ENCODE measurements at regions not wholly inside any gene's neighbourhood (a gene's known extent, or its start where the extent isn't known, plus 50 kb on each side); places are given as distances from the start of the nearest gene placed in this dataset.

DNA sequence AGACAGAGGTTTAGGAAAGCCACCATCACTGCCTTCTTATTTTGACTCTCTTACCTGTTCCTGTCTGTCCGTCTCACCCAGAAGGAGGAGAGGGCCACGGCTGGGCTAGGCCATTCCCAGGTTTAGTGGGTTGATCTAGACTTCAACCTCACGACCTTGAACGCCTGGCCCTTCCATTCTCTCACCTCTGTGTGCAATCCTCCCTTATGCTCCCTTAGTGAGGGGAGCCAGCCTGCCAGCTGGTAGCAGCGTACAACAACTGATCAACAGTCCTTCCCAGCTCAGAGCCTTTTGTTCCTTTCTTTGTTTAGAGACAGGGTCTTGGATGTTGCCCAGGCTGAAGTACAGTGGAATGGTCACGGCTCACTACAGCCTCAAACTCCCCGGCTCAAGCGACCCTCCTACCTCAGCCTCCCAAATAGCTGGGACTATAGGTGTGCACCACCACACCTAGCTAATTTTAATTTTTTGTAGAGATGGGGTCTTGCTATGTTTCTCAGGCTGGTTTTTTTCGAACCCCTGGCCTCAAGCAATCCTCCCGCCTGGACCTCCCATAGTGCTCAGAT lies 123.9 kb downstream of the ZNF664 start:
- DNase-seq (ENCODE audit: low spot score) = no peak
- Histone ChIP-seq H3K9me3 (ENCODE audit: low read length) (peaks cover 12% of the 10 kb centered on the region), H3K27me3 (ENCODE audit: control insufficient read depth in 1 of 2, insufficient read depth in 2 of 2, low read length in 2 of 2) (peaks cover 2 to 26% of the 10 kb centered on the region in 2 experiments; a peak in 3 of 5 replicates), H3K9ac (ENCODE audit: insufficient read depth, low read depth, low read length) (no peak overlapping the region), H4K20me1 (ENCODE audit: insufficient read depth, low read length) (no peaks in the 10 kb centered on the region), H3K79me2 (ENCODE audit: insufficient read depth, low read length) (no peaks in the 10 kb centered on the region), H2AFZ (ENCODE audit: low read length) (no peak overlapping the region), H3K4me2 (ENCODE audit: low read depth, low read length) (no peak overlapping the region), H3K4me1 (ENCODE audit: insufficient read depth, low read length) (peaks cover 8% of the 10 kb centered on the region), H3K4me3 (replicated peaks in 1 of 3; ENCODE audit: insufficient read depth in 1 of 3, low read depth in 2 of 3, low read length in 3 of 3) (no peak overlapping the region), H3K27ac (ENCODE audit: extremely low read length, insufficient read depth, low read length) (no peak overlapping the region), H3K36me3 (replicated peaks in 1 of 2; ENCODE audit: control insufficient read depth in 1 of 2, insufficient read depth in 2 of 2, low read length in 2 of 2) (no peaks in the 10 kb centered on the region)
- WGBS (ENCODE audit: low lambda C conversion rate) = 31% methylated on average over 10 of the region's 10 CpGs
- FAIRE-seq = no peak
- ChIA-PET CTCF (ENCODE audit: low intra/inter-chr PET ratio, low total read pairs) (no interaction called here), POLR2A (no interaction called here)
- intact Hi-C loops (cut with micrococcal nuclease; ENCODE audit: unreplicated experiment) = no loop called here
- TF ChIP-seq HNF4A (CRISPR knock-in tag; IDR thresholded peaks at IDR 0.05) = peak; percentile 31
- no peak for TF ChIP-seq ZNF557 (CRISPR knock-in tag; IDR thresholded peaks at IDR 0.05)
- peak; percentile 28; the same call in 1 of the 2 replicates for TF ChIP-seq RARA (CRISPR knock-in tag; IDR thresholded peaks at IDR 0.05)
- TF ChIP-seq RXRB (CRISPR knock-in tag; IDR thresholded peaks at IDR 0.05; ENCODE audit: borderline replicate concordance) = no peak
- peak; percentile 58 for ATAC-seq
- no TSS peak for BruUV-seq (replicated peaks)
- in situ Hi-C loops (cut with HindIII; ENCODE audit: extremely low pct_ligation_motif_present, low pct_unique_long_range_greater_than_20kb) = no loop called here

GRCh38 chr12:124097701-124098100 lies 124.7 kb downstream of the ZNF664 start:
- no TSS peak for BruUV-seq (replicated peaks)

More at GRCh38 chr12:124097701-124098100, 124.7 kb downstream of the ZNF664 start:
- Histone ChIP-seq H3K4me2 (ENCODE audit: low read depth, low read length) (no peak overlapping the region), H3K4me3 (replicated peaks in 1 of 3; ENCODE audit: insufficient read depth in 1 of 3, low read depth in 2 of 3, low read length in 3 of 3) (no peak overlapping the region), H3K9me3 (ENCODE audit: low read length) (peaks cover 9% of the 10 kb centered on the region), H3K27me3 (ENCODE audit: control insufficient read depth in 1 of 2, insufficient read depth in 2 of 2, low read length in 2 of 2) (peaks cover 2 to 26% of the 10 kb centered on the region in 2 experiments; a peak in 3 of 5 replicates), H3K79me2 (ENCODE audit: insufficient read depth, low read length) (no peaks in the 10 kb centered on the region), H2AFZ (ENCODE audit: low read length) (no peak overlapping the region), H3K36me3 (replicated peaks in 1 of 2; ENCODE audit: control insufficient read depth in 1 of 2, insufficient read depth in 2 of 2, low read length in 2 of 2) (no peaks in the 10 kb centered on the region), H3K27ac (ENCODE audit: extremely low read length, insufficient read depth, low read length) (no peak overlapping the region), H3K9ac (ENCODE audit: insufficient read depth, low read depth, low read length) (no peak overlapping the region), H4K20me1 (ENCODE audit: insufficient read depth, low read length) (no peaks in the 10 kb centered on the region), H3K4me1 (ENCODE audit: insufficient read depth, low read length) (peaks cover 8% of the 10 kb centered on the region)
- FAIRE-seq (no peak), ATAC-seq (no peak), DNase-seq (ENCODE audit: low spot score) (no peak)
- ChIA-PET CTCF (ENCODE audit: low intra/inter-chr PET ratio, low total read pairs) (no interaction called here), POLR2A (no interaction called here)
- in situ Hi-C loops (cut with HindIII; ENCODE audit: extremely low pct_ligation_motif_present, low pct_unique_long_range_greater_than_20kb) (no loop called here), intact Hi-C loops (cut with micrococcal nuclease; ENCODE audit: unreplicated experiment) (no loop called here)
- 28% methylated on average over 7 of the region's 7 CpGs for WGBS (ENCODE audit: low lambda C conversion rate)
- no peak for TF ChIP-seq EEA1 (CRISPR knock-in tag; IDR thresholded peaks at IDR 0.05; ENCODE audit: borderline replicate concordance)
- TF ChIP-seq ZBTB38 (CRISPR knock-in tag; IDR thresholded peaks at IDR 0.05) = no peak
- no peak for TF ChIP-seq MTF2 (CRISPR knock-in tag; IDR thresholded peaks at IDR 0.05; ENCODE audit: borderline replicate concordance)
- TF ChIP-seq NFIB (CRISPR knock-in tag; IDR thresholded peaks at IDR 0.05; ENCODE audit: borderline replicate concordance) = no peak
